HEK293 (cell line): ENCODE measurements at regions not wholly inside any gene's neighbourhood (a gene's known extent, or its start where the extent isn't known, plus 50 kb on each side); places are given as distances from the start of the nearest gene placed in this dataset.

Experiments
- CTCF ChIA-PET: fragments of 350-600 bp; formaldehyde crosslinking; extraction: SDS; loops from one replicate; lab custom pipeline; 2021; ENCODE audit warnings: antibody characterized with exemption; lab: Yijun Ruan, JAX
- POLR2A ChIA-PET: fragments of 300-600 bp; formaldehyde crosslinking; extraction: SDS; loops from one replicate; lab custom pipeline; 2020; ENCODE audit warnings: antibody characterized with exemption, inconsistent platforms; lab: Yijun Ruan, JAX
- H3K27ac ChIP-seq: fragments of 200-500 bp; sonication (Bioruptor generic); 2 replicates; pipeline ENCODE4 v1.5.1; 2014; ENCODE audit warnings: low read depth, low read length, control low read depth, inconsistent platforms; ENCODE audit errors: extremely low read depth
- H3K36me3 ChIP-seq, 2 experiments: fragments of 200-500 bp in 1 of 2; sonication (Bioruptor generic) in 1 of 2; 1 replicate in 1 of 2; 2 replicates in 1 of 2; pipeline ENCODE4 v1.5.1; 2014 to 2017; ENCODE audit warnings: inconsistent platforms in 2 of 2, low read length in 2 of 2; ENCODE audit not compliant: control insufficient read depth in 2 of 2, insufficient read depth in 1 of 2
- H3K4me1 ChIP-seq: fragments of 200-500 bp; sonication (Bioruptor generic); 2 replicates; pipeline ENCODE4 v1.5.1; 2014; ENCODE audit warnings: mild to moderate bottlenecking, low read length, inconsistent platforms; ENCODE audit not compliant: control insufficient read depth, insufficient read depth
- H3K4me3 ChIP-seq: 2 replicates; pipeline ENCODE4 v1.5.1; 2011; ENCODE audit warnings: low read depth, mild to moderate bottlenecking, control low read depth, low read length, moderate library complexity
- H3K9me3 ChIP-seq: fragments of 200-500 bp; sonication (Bioruptor generic); 2 replicates; pipeline ENCODE4 v1.5.1; 2014; ENCODE audit warnings: low read depth, low read length, inconsistent platforms; ENCODE audit not compliant: control insufficient read depth, insufficient read depth
- EGR2 ChIP-seq: fragments of 450-650 bp; formaldehyde crosslinking; IDR thresholded peaks from 2 replicates; pipeline ENCODE4 v1.5.1; 2016; ENCODE audit warnings: low read depth, missing biosample characterization, missing genetic modification characterization
- GFI1B ChIP-seq: fragments of 450-650 bp; formaldehyde crosslinking; IDR thresholded peaks from 2 replicates; pipeline ENCODE4 v1.5.1; 2016; ENCODE audit warnings: missing biosample characterization, missing genetic modification characterization
- MYNN ChIP-seq: fragments of 450-650 bp; formaldehyde crosslinking; IDR thresholded peaks from 2 replicates; pipeline ENCODE4 v1.5.1; 2016; ENCODE audit warnings: missing biosample characterization, missing genetic modification characterization, borderline replicate concordance
- SCRT1 ChIP-seq: fragments of 450-650 bp; formaldehyde crosslinking; IDR thresholded peaks from 2 replicates; pipeline ENCODE4 v1.5.1; 2016; ENCODE audit warnings: missing biosample characterization, missing genetic modification characterization, borderline replicate concordance
- SP3 ChIP-seq: fragments of 450-650 bp; formaldehyde crosslinking; IDR thresholded peaks from 2 replicates; pipeline ENCODE4 v1.5.1; 2016; ENCODE audit warnings: missing biosample characterization, missing genetic modification characterization
- SP7 ChIP-seq: fragments of 450-650 bp; formaldehyde crosslinking; IDR thresholded peaks from 2 replicates; pipeline ENCODE4 v1.5.1; 2016; ENCODE audit warnings: missing biosample characterization, missing genetic modification characterization
- TRIM28 ChIP-seq: IDR thresholded peaks from 2 replicates; pipeline ENCODE4 v1.6.1; 2011; ENCODE audit warnings: low read length, control low read depth, borderline replicate concordance
- ZBTB44 ChIP-seq: fragments of 450-650 bp; IDR thresholded peaks from 2 replicates; pipeline ENCODE4 v1.5.1; 2018; ENCODE audit warnings: missing biosample characterization, mild to moderate bottlenecking, missing genetic modification characterization
- ZFP69B ChIP-seq: fragments of 450-650 bp; formaldehyde crosslinking; IDR thresholded peaks from 2 replicates; pipeline ENCODE4 v1.5.1; 2016; ENCODE audit warnings: missing biosample characterization, missing genetic modification characterization
- ZNF114 ChIP-seq: fragments of 450-650 bp; formaldehyde crosslinking; IDR thresholded peaks from 2 replicates; pipeline ENCODE4 v1.5.0; 2017; ENCODE audit warnings: missing biosample characterization, missing genetic modification characterization
- ZNF19 ChIP-seq: fragments of 450-650 bp; formaldehyde crosslinking; IDR thresholded peaks from 2 replicates; pipeline ENCODE4; 2016; ENCODE audit warnings: missing biosample characterization, missing genetic modification characterization, low read depth
- ZNF24 ChIP-seq: fragments of 450-650 bp; formaldehyde crosslinking; IDR thresholded peaks from 2 replicates; pipeline ENCODE4 v1.5.1; 2016; ENCODE audit warnings: missing biosample characterization, missing genetic modification characterization
- ZNF292 ChIP-seq: fragments of 450-650 bp; formaldehyde crosslinking; IDR thresholded peaks from 2 replicates; pipeline ENCODE4 v1.5.1; 2016; ENCODE audit warnings: low read depth, missing biosample characterization, missing genetic modification characterization, borderline replicate concordance
- ZNF335 ChIP-seq: fragments of 450-650 bp; formaldehyde crosslinking; conservative IDR thresholded peaks from 2 replicates; pipeline ENCODE4 v1.5.1; 2016; ENCODE audit warnings: missing biosample characterization, missing genetic modification characterization
- ZNF37A ChIP-seq: fragments of 450-650 bp; IDR thresholded peaks from 2 replicates; pipeline ENCODE4 v1.5.1; 2018; ENCODE audit warnings: missing biosample characterization, missing genetic modification characterization
- ZNF510 ChIP-seq: fragments of 450-650 bp; formaldehyde crosslinking; IDR thresholded peaks from 2 replicates; pipeline ENCODE4 v1.5.1; 2018; ENCODE audit warnings: mild to moderate bottlenecking, missing genetic modification characterization, missing biosample characterization; ENCODE audit not compliant: insufficient replicate concordance
- ZNF514 ChIP-seq: fragments of 450-650 bp; formaldehyde crosslinking; IDR thresholded peaks from 2 replicates; pipeline ENCODE4 v1.5.1; 2016; ENCODE audit warnings: missing biosample characterization, missing genetic modification characterization
- ZNF654 ChIP-seq: fragments of 450-650 bp; formaldehyde crosslinking; IDR thresholded peaks from 2 replicates; pipeline ENCODE4 v1.5.1; 2016; ENCODE audit warnings: low read depth, missing biosample characterization, missing genetic modification characterization
- ZSCAN16 ChIP-seq: fragments of 450-650 bp; formaldehyde crosslinking; IDR thresholded peaks from 2 replicates; pipeline ENCODE4 v1.5.1; 2016; ENCODE audit warnings: missing biosample characterization, missing genetic modification characterization
- ZXDB ChIP-seq: fragments of 450-650 bp; formaldehyde crosslinking; IDR thresholded peaks from 2 replicates; pipeline ENCODE4 v1.5.1; 2016; ENCODE audit warnings: missing biosample characterization, missing genetic modification characterization
- TF ChIP-seq, protein P1 (sequence below): IDR thresholded peaks from 2 replicates; pipeline ENCODE4 v1.6.1; 2011; ENCODE audit warnings: mild to moderate bottlenecking, low read depth, low read length, borderline replicate concordance
- TF ChIP-seq, protein P2 (sequence below): fragments of 450-650 bp; formaldehyde crosslinking; IDR thresholded peaks from 2 replicates; pipeline ENCODE4 v1.5.1; 2016; ENCODE audit warnings: missing biosample characterization, missing genetic modification characterization

DNA sequence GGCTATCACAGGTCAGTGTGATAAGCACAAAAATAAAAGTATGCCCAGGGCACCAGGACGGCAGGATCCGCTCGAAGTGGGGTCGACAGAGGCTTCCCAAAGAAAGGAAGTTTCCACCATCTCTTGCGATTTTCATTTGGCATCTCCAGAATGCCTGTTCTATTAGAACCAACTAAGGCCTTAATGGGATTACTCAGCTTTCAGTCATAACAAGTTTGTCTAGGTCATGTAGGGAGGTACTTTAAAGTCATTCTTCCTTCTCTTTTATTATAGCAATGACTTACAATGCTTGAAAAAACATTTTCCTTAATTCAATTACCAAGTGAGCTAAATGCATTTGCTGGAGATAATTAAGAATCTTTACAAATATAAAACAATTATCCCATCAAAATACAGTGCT lies 83.6 kb upstream of the DIO3 start:
- ChIA-PET POLR2A (interaction anchor here (1.0 kb wide), 1 partner anchor 12 kb away, joined by 3 read pairs; no protein-coding TSS in a partner anchor), CTCF (interaction anchor here (0.5 to 1.0 kb wide), 3 partner anchors 21 to 86 kb away, joined by 3 to 4 read pairs (median 3); no protein-coding TSS in a partner anchor)
- Histone ChIP-seq H3K9me3 (no peaks in the 10 kb centered on the region), H3K36me3 (no peaks in the 10 kb centered on the region)
- TF ChIP-seq ZNF335 (tag by site-specific recombination) (peak; percentile 6; the same call in 1 of the 2 replicates), EGR2 (no peak)
- TF ChIP-seq, all 188 proteins: peak for 1
- Histone ChIP-seq H3K4me1 (peaks cover 6% of the 10 kb centered on the region; the same call in 1 of the 2 replicates), H3K4me3 (no peak overlapping the region), H3K27ac (peak overlapping the region; percentile 30)

DNA sequence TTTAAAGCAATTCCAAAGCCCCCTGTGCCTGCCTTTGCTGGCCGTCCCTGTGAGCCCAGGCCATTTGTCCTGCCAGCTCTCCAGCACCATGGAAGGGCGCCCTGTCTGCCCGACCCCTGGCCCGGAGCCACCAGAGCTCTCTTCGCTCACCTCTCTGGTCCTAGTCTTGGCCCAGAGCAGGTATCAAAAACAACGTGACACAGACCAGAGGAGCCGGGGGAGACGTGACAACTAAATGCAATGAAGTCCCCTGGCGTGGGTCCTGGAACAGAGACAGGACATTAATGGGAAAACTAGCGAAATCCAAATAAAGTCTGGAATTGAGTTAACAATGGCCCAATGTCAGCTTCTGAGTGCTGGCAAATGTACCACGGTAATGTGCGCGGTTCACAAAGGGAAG lies 83.2 kb upstream of the DIO3 start:
- CTCF ChIA-PET = interaction anchor here (0.5 to 0.6 kb wide), 2 partner anchors 22 to 33 kb away, joined by 3 read pairs; no protein-coding TSS in a partner anchor
- TF ChIP-seq ZXDB = no peak
- TF ChIP-seq GFI1B = no peak
- TF ChIP-seq ZNF19 = no peak
- TF ChIP-seq SP7 (tag by site-specific recombination) = no peak
- no peak for TF ChIP-seq MYNN (tag by site-specific recombination)
- TF ChIP-seq SP3 (tag by site-specific recombination) = no peak
- no peak for TF ChIP-seq TRIM28
- no peak for TF ChIP-seq ZNF114
- TF ChIP-seq SCRT1 (tag by site-specific recombination) = no peak
- TF ChIP-seq ZNF514 (tag by site-specific recombination) = no peak
- TF ChIP-seq, protein P1, sequence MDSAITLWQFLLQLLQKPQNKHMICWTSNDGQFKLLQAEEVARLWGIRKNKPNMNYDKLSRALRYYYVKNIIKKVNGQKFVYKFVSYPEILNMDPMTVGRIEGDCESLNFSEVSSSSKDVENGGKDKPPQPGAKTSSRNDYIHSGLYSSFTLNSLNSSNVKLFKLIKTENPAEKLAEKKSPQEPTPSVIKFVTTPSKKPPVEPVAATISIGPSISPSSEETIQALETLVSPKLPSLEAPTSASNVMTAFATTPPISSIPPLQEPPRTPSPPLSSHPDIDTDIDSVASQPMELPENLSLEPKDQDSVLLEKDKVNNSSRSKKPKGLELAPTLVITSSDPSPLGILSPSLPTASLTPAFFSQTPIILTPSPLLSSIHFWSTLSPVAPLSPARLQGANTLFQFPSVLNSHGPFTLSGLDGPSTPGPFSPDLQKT = no peak
- no peak for TF ChIP-seq ZNF510 (tag by site-specific recombination)
- TF ChIP-seq ZNF292 (tag by site-specific recombination) = no peak
- no peak for TF ChIP-seq ZNF37A
- no peak for TF ChIP-seq ZFP69B (tag by site-specific recombination)
- no peak for TF ChIP-seq ZBTB44 (tag by site-specific recombination)
- TF ChIP-seq ZNF24 = no peak
- no peak for TF ChIP-seq ZNF654 (tag by site-specific recombination)
- TF ChIP-seq, protein P2, sequence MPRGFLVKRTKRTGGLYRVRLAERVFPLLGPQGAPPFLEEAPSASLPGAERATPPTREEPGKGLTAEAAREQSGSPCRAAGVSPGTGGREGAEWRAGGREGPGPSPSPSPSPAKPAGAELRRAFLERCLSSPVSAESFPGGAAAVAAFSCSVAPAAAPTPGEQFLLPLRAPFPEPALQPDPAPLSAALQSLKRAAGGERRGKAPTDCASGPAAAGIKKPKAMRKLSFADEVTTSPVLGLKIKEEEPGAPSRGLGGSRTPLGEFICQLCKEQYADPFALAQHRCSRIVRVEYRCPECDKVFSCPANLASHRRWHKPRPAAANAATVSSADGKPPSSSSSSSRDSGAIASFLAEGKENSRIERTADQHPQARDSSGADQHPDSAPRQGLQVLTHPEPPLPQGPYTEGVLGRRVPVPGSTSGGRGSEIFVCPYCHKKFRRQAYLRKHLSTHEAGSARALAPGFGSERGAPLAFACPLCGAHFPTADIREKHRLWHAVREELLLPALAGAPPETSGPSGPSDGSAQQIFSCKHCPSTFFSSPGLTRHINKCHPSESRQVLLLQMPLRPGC (tag by site-specific recombination) = no peak
- TF ChIP-seq ZSCAN16 (tag by site-specific recombination) = no peak
- TF ChIP-seq, all 188 proteins: peak for 0
- Histone ChIP-seq H3K36me3 (no peaks in the 10 kb centered on the region), H3K4me3 (no peak overlapping the region), H3K9me3 (no peaks in the 10 kb centered on the region), H3K4me1 (peaks cover 6% of the 10 kb centered on the region; the same call in 1 of the 2 replicates), H3K27ac (no peak overlapping the region)
- POLR2A ChIA-PET = no interaction called here
